ENCODE measurements at regions not wholly inside any gene's neighbourhood (a gene's known extent, or its start where the extent isn't known, plus 50 kb on each side); places are given as distances from the start of the nearest gene placed in this dataset.

DNA sequence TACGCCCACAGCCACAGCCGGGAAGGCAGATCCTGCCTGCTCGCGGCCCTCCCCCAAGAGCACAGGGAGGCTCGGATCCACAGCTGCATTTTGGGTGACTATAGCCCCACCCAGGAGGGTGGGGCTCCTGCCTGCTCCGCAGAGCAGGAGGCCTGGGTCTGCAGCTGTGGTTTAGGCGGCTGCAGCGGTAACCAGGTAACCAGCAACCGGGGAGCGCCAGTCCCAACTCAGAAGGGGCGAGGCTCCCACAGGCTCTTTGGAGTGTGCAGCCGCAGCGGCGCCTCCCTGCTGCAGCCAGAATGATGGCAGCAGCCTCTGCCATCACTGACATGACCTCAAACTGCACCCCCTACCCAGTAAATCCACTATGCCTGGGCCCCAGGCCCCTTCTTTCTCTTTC is 148.0 kb upstream of the F9 start:
- TF ChIP-seq POLR2A (IDR thresholded peaks at IDR 0.05): no peak
- TF ChIP-seq, protein P1, sequence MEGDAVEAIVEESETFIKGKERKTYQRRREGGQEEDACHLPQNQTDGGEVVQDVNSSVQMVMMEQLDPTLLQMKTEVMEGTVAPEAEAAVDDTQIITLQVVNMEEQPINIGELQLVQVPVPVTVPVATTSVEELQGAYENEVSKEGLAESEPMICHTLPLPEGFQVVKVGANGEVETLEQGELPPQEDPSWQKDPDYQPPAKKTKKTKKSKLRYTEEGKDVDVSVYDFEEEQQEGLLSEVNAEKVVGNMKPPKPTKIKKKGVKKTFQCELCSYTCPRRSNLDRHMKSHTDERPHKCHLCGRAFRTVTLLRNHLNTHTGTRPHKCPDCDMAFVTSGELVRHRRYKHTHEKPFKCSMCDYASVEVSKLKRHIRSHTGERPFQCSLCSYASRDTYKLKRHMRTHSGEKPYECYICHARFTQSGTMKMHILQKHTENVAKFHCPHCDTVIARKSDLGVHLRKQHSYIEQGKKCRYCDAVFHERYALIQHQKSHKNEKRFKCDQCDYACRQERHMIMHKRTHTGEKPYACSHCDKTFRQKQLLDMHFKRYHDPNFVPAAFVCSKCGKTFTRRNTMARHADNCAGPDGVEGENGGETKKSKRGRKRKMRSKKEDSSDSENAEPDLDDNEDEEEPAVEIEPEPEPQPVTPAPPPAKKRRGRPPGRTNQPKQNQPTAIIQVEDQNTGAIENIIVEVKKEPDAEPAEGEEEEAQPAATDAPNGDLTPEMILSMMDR (IDR thresholded peaks at IDR 0.05 in 4 of 5, conservative IDR thresholded peaks at IDR 0.05 in 1 of 5): no peak
